Activated T-cell treated with anti-CD3 and anti-CD28 coated beads, Interleukin-2, amount 50 U/mL, for 24 hours (primary cell): ENCODE measurements at regions not wholly inside any gene's neighbourhood (a gene's known extent, or its start where the extent isn't known, plus 50 kb on each side); places are given as distances from the start of the nearest gene placed in this dataset.
"Not testable (repeated sequence)": the region's sequence is repeated elsewhere in the genome, so short reads cannot be mapped to it uniquely, and the experiment has no call there.

Source experiments
- DNase-seq: peaks from one replicate; pipeline ENCODE4 v3.0.0-alpha.2; 2020
- H3K27ac Mint-ChIP-seq: 2 replicates; pipeline ENCODE4 v1.8.0; 2020; ENCODE audit warnings: mild to moderate bottlenecking, mixed read lengths
- H3K27me3 Mint-ChIP-seq: 2 replicates; pipeline ENCODE4 v1.8.0; 2020; ENCODE audit warnings: mixed read lengths
- H3K36me3 Mint-ChIP-seq: 2 replicates; pipeline ENCODE4 v1.8.0; 2020; ENCODE audit warnings: low read depth, mixed read lengths
- H3K4me1 Mint-ChIP-seq: 2 replicates; pipeline ENCODE4 v1.8.0; 2020; ENCODE audit warnings: low read depth, mixed read lengths
- H3K4me3 Mint-ChIP-seq: 2 replicates; pipeline ENCODE4 v1.8.0; 2020; ENCODE audit warnings: mild to moderate bottlenecking, moderate library complexity, mixed read lengths
- H3K9me3 Mint-ChIP-seq: 2 replicates; pipeline ENCODE4 v1.8.0; 2020; ENCODE audit warnings: mixed read lengths

- no peak for DNase-seq
- H3K4me1 Mint-ChIP-seq = no peaks in the 10 kb centered on the region
- H3K27me3 Mint-ChIP-seq = peaks cover 22% of the 10 kb centered on the region
- no peak overlapping the region for H3K27ac Mint-ChIP-seq
- no peaks in the 10 kb centered on the region for H3K9me3 Mint-ChIP-seq
- H3K4me3 Mint-ChIP-seq = no peak overlapping the region
- no peaks in the 10 kb centered on the region for H3K36me3 Mint-ChIP-seq
Measured at GRCh38 chr11:121927097-121927785, 188.8 kb downstream of the BLID start.

GRCh38 chr11:121924191-121924590 lies 191.8 kb downstream of the BLID start:
- Mint-ChIP-seq H3K27me3 (peaks cover 9% of the 10 kb centered on the region), H3K27ac (no peak overlapping the region), H3K4me1 (no peaks in the 10 kb centered on the region), H3K36me3 (no peaks in the 10 kb centered on the region), H3K9me3 (no peaks in the 10 kb centered on the region), H3K4me3 (no peak overlapping the region)
- no peak for DNase-seq

GRCh38 chr11:121917482-121917881 lies 198.5 kb downstream of the BLID start:
- DNase-seq = no peak
- no peak overlapping the region for H3K27ac Mint-ChIP-seq
- no peaks in the 10 kb centered on the region for H3K36me3 Mint-ChIP-seq
- no peaks in the 10 kb centered on the region for H3K9me3 Mint-ChIP-seq
- no peak overlapping the region for H3K4me3 Mint-ChIP-seq
- no peaks in the 10 kb centered on the region for H3K27me3 Mint-ChIP-seq
- H3K4me1 Mint-ChIP-seq = no peaks in the 10 kb centered on the region

GRCh38 chr11:121914508-121915059 lies 201.4 kb downstream of the BLID start:
- no peaks in the 10 kb centered on the region for H3K27me3 Mint-ChIP-seq
- no peak overlapping the region for H3K4me3 Mint-ChIP-seq
- no peaks in the 10 kb centered on the region for H3K4me1 Mint-ChIP-seq
- DNase-seq = no peak
- H3K36me3 Mint-ChIP-seq = no peaks in the 10 kb centered on the region
- H3K9me3 Mint-ChIP-seq = no peaks in the 10 kb centered on the region
- no peak overlapping the region for H3K27ac Mint-ChIP-seq

- Mint-ChIP-seq H3K27ac (no peak overlapping the region), H3K4me1 (no peaks in the 10 kb centered on the region), H3K36me3 (no peaks in the 10 kb centered on the region), H3K4me3 (no peak overlapping the region), H3K9me3 (peaks cover 3% of the 10 kb centered on the region), H3K27me3 (peaks cover 6% of the 10 kb centered on the region)
- no peak for DNase-seq
Measured at GRCh38 chr11:121909596-121909995, 206.4 kb downstream of the BLID start.

- Mint-ChIP-seq H3K27me3 (peaks cover 12% of the 10 kb centered on the region), H3K4me3 (no peak overlapping the region), H3K36me3 (no peaks in the 10 kb centered on the region), H3K27ac (no peak overlapping the region), H3K4me1 (no peaks in the 10 kb centered on the region), H3K9me3 (peaks cover 3% of the 10 kb centered on the region)
- DNase-seq = no peak
Measured at GRCh38 chr11:121907379-121907778, 208.6 kb downstream of the BLID start.

GRCh38 chr11:121904148-121904547 lies 211.9 kb downstream of the BLID start:
- DNase-seq = no peak
- Mint-ChIP-seq H3K4me3 (no peak overlapping the region), H3K36me3 (no peaks in the 10 kb centered on the region), H3K27me3 (peaks cover 12% of the 10 kb centered on the region), H3K4me1 (no peaks in the 10 kb centered on the region), H3K9me3 (peaks cover 3% of the 10 kb centered on the region), H3K27ac (no peak overlapping the region)

- no peak for DNase-seq
- Mint-ChIP-seq H3K27ac (no peak overlapping the region), H3K9me3 (peaks cover 3% of the 10 kb centered on the region), H3K4me3 (no peak overlapping the region), H3K27me3 (peaks cover 9% of the 10 kb centered on the region), H3K4me1 (no peaks in the 10 kb centered on the region), H3K36me3 (no peaks in the 10 kb centered on the region)
Measured at GRCh38 chr11:121901886-121902285, 214.1 kb downstream of the BLID start.

- H3K9me3 Mint-ChIP-seq, H3K4me1 Mint-ChIP-seq, DNase-seq, H3K4me3 Mint-ChIP-seq, H3K27ac Mint-ChIP-seq, H3K27me3 Mint-ChIP-seq, H3K36me3 Mint-ChIP-seq: not testable (repeated sequence)
Measured at GRCh38 chr11:121901417-121901816, 214.6 kb downstream of the BLID start.

- peaks cover 7% of the 10 kb centered on the region for H3K27me3 Mint-ChIP-seq
- H3K36me3 Mint-ChIP-seq = no peaks in the 10 kb centered on the region
- no peak overlapping the region for H3K27ac Mint-ChIP-seq
- H3K4me1 Mint-ChIP-seq = no peaks in the 10 kb centered on the region
- H3K4me3 Mint-ChIP-seq = no peak overlapping the region
- H3K9me3 Mint-ChIP-seq = no peaks in the 10 kb centered on the region
- DNase-seq = no peak
Measured at GRCh38 chr11:121899520-121899919, 216.5 kb downstream of the BLID start.

GRCh38 chr11:121898903-121899302 lies 217.1 kb downstream of the BLID start:
- Mint-ChIP-seq H3K4me1 (no peaks in the 10 kb centered on the region), H3K27me3 (peaks cover 1% of the 10 kb centered on the region), H3K36me3 (no peaks in the 10 kb centered on the region), H3K9me3 (no peaks in the 10 kb centered on the region), H3K27ac (no peak overlapping the region), H3K4me3 (no peak overlapping the region)
- no peak for DNase-seq

- Mint-ChIP-seq H3K9me3 (no peaks in the 10 kb centered on the region), H3K4me1 (no peaks in the 10 kb centered on the region), H3K36me3 (no peaks in the 10 kb centered on the region), H3K4me3 (no peak overlapping the region), H3K27me3 (no peaks in the 10 kb centered on the region), H3K27ac (no peak overlapping the region)
- no peak for DNase-seq
Measured at GRCh38 chr11:121895919-121896318, 220.1 kb downstream of the BLID start.

- no peaks in the 10 kb centered on the region for H3K27me3 Mint-ChIP-seq
- no peak overlapping the region for H3K4me3 Mint-ChIP-seq
- H3K27ac Mint-ChIP-seq = no peak overlapping the region
- H3K36me3 Mint-ChIP-seq = no peaks in the 10 kb centered on the region
- H3K9me3 Mint-ChIP-seq = no peaks in the 10 kb centered on the region
- H3K4me1 Mint-ChIP-seq = no peaks in the 10 kb centered on the region
- no peak for DNase-seq
Measured at GRCh38 chr11:121894581-121894980, 221.4 kb downstream of the BLID start.

- Mint-ChIP-seq H3K9me3 (no peaks in the 10 kb centered on the region), H3K4me1 (no peaks in the 10 kb centered on the region), H3K36me3 (no peaks in the 10 kb centered on the region), H3K27me3 (no peaks in the 10 kb centered on the region), H3K4me3 (no peak overlapping the region), H3K27ac (no peak overlapping the region)
- DNase-seq = no peak
Measured at GRCh38 chr11:121892863-121893262, 223.2 kb downstream of the BLID start.

GRCh38 chr11:121892131-121892681 lies 223.8 kb downstream of the BLID start:
- Mint-ChIP-seq H3K4me1 (no peaks in the 10 kb centered on the region), H3K27me3 (no peaks in the 10 kb centered on the region), H3K36me3 (no peaks in the 10 kb centered on the region), H3K27ac (no peak overlapping the region), H3K4me3 (no peak overlapping the region), H3K9me3 (no peaks in the 10 kb centered on the region)
- DNase-seq = no peak
